T-helper 1 cell treated with Interleukin-12 subunit alpha and Interleukin-12 subunit beta and Interleukin-4 antibody, amounts not matched to agents 30 μg/mL and 1 μg/mL, for 36 hours (primary cell): ENCODE measurements at regions not wholly inside any gene's neighbourhood (a gene's known extent, or its start where the extent isn't known, plus 50 kb on each side); places are given as distances from the start of the nearest gene placed in this dataset.
"Not testable (repeated sequence)": the region's sequence is repeated elsewhere in the genome, so short reads cannot be mapped to it uniquely, and the experiment has no call there.

Source experiments
- H3K27ac Mint-ChIP-seq: one replicate; pipeline ENCODE4 v1.8.0; 2021; ENCODE audit warnings: mild to moderate bottlenecking, mixed read lengths
- H3K27me3 Mint-ChIP-seq: one replicate; pipeline ENCODE4 v1.8.0; 2021; ENCODE audit warnings: low read depth, mixed read lengths
- H3K36me3 Mint-ChIP-seq: one replicate; pipeline ENCODE4 v1.8.0; 2021; ENCODE audit warnings: low read depth, mixed read lengths
- H3K4me1 Mint-ChIP-seq: one replicate; pipeline ENCODE4 v1.8.0; 2021; ENCODE audit warnings: low read depth, mixed read lengths
- H3K4me3 Mint-ChIP-seq: one replicate; pipeline ENCODE4 v1.8.0; 2021; ENCODE audit warnings: mild to moderate bottlenecking, moderate library complexity, mixed read lengths
- H3K9me3 Mint-ChIP-seq: one replicate; pipeline ENCODE4 v1.8.0; 2021; ENCODE audit warnings: mixed read lengths

DNA sequence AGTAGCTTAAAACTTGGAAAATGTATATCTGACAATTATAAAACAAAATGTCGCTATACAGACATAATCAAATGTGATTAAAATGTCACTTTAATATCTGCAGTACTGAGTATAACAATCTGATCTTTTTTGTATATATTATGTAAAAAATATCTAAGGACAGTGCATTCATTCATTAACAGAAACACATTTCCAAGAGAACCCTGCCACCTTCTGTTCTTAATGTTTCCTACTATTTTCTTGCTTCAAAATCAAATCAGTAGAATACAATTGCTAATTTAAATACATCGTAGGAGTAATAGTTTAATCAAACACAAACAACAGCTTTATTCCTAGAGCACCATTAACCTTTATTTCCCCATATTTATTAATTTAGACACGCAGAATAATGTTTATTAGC, 142.6 kb upstream of the ST8SIA4 start:
- Mint-ChIP-seq H3K4me3 (no peak overlapping the region), H3K27me3 (no peaks in the 10 kb centered on the region), H3K4me1 (peaks cover 2% of the 10 kb centered on the region), H3K9me3 (no peaks in the 10 kb centered on the region), H3K27ac (no peak overlapping the region), H3K36me3 (no peaks in the 10 kb centered on the region)

- not testable (repeated sequence) for H3K4me3 Mint-ChIP-seq, H3K9me3 Mint-ChIP-seq, H3K27me3 Mint-ChIP-seq, H3K27ac Mint-ChIP-seq, H3K36me3 Mint-ChIP-seq, H3K4me1 Mint-ChIP-seq
Measured at GRCh38 chr5:101040002-101040401, 136.9 kb upstream of the ST8SIA4 start.

DNA sequence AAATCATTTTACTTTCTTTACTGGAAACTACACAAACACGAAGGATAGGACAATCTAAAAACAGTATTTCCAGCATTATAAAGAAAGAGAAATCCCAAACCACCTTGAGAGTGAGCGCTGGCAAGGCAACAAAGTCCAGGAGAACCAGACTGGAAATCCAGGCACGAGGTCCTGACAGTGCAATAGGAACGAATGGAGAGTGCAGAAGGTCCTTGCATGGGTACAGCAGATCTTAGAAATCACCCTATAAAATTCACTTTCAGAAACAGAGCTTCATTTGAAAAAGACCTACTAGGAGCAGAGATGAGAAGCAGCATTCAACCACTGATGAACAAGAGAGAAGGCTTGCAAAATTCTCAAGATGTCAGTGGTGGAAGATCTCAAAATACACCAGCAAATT, 133.7 kb upstream of the ST8SIA4 start:
- H3K36me3 Mint-ChIP-seq, result no peaks in the 10 kb centered on the region
- peaks cover 7% of the 10 kb centered on the region for H3K27me3 Mint-ChIP-seq
- no peaks in the 10 kb centered on the region for H3K4me1 Mint-ChIP-seq
- peaks cover 5% of the 10 kb centered on the region for H3K9me3 Mint-ChIP-seq
- no peak overlapping the region for H3K27ac Mint-ChIP-seq
- H3K4me3 Mint-ChIP-seq, result no peak overlapping the region

DNA sequence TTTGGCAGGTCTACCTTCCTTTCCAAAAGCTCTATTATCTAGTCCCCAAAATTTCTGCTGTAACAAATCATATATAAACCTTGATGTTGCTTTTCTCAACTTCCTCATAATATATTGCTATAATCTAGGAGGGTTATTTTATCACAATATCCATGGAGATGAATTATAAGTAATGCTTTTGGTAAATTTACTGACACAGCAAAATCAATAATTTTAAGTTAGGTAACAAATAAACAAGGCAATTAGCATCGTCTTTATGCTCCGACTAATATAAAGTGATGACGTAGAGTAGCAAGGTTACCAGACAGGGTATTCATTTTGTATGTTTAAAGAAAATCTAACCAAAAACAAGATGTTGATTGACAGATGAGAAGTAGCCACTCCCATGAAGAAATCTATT, 132.3 kb upstream of the ST8SIA4 start:
- no peak overlapping the region for H3K27ac Mint-ChIP-seq
- no peak overlapping the region for H3K4me3 Mint-ChIP-seq
- no peaks in the 10 kb centered on the region for H3K36me3 Mint-ChIP-seq
- H3K4me1 Mint-ChIP-seq, result no peaks in the 10 kb centered on the region
- peaks cover 7% of the 10 kb centered on the region for H3K27me3 Mint-ChIP-seq
- H3K9me3 Mint-ChIP-seq, result peaks cover 5% of the 10 kb centered on the region

DNA sequence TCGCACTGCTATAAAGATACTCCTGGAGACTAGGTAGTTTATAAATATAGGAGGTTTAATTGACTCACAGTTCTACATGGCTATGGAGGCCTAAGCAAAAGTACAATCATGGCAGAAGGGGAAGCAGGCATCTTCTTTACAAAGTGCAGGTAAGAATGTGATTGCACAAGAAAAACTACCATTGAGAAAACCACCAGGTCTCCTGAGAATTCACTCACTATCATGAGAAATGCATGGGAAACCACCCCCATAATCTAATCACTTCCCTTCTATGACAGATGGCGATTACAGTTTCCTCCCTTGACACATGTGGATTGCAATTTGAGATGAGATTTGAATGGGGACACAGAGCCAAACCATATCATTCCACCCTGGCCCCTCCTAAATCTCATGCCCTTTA, 121.2 kb upstream of the ST8SIA4 start:
- Mint-ChIP-seq H3K9me3 (peaks cover 3% of the 10 kb centered on the region), H3K4me3 (no peak overlapping the region), H3K27me3 (no peaks in the 10 kb centered on the region), H3K36me3 (no peaks in the 10 kb centered on the region), H3K27ac (no peak overlapping the region), H3K4me1 (no peaks in the 10 kb centered on the region)

- H3K4me3 Mint-ChIP-seq, result no peak overlapping the region
- no peaks in the 10 kb centered on the region for H3K4me1 Mint-ChIP-seq
- no peak overlapping the region for H3K27ac Mint-ChIP-seq
- peaks cover under 1% of the 10 kb centered on the region for H3K9me3 Mint-ChIP-seq
- H3K36me3 Mint-ChIP-seq, result no peaks in the 10 kb centered on the region
- H3K27me3 Mint-ChIP-seq, result no peaks in the 10 kb centered on the region
Measured at GRCh38 chr5:101018299-101018698, 115.2 kb upstream of the ST8SIA4 start.

- H3K4me1 Mint-ChIP-seq, result no peaks in the 10 kb centered on the region
- H3K9me3 Mint-ChIP-seq, result no peaks in the 10 kb centered on the region
- no peak overlapping the region for H3K27ac Mint-ChIP-seq
- peaks cover 5% of the 10 kb centered on the region for H3K27me3 Mint-ChIP-seq
- no peaks in the 10 kb centered on the region for H3K36me3 Mint-ChIP-seq
- H3K4me3 Mint-ChIP-seq, result no peak overlapping the region
Measured at GRCh38 chr5:101012880-101013279, 109.8 kb upstream of the ST8SIA4 start.

DNA sequence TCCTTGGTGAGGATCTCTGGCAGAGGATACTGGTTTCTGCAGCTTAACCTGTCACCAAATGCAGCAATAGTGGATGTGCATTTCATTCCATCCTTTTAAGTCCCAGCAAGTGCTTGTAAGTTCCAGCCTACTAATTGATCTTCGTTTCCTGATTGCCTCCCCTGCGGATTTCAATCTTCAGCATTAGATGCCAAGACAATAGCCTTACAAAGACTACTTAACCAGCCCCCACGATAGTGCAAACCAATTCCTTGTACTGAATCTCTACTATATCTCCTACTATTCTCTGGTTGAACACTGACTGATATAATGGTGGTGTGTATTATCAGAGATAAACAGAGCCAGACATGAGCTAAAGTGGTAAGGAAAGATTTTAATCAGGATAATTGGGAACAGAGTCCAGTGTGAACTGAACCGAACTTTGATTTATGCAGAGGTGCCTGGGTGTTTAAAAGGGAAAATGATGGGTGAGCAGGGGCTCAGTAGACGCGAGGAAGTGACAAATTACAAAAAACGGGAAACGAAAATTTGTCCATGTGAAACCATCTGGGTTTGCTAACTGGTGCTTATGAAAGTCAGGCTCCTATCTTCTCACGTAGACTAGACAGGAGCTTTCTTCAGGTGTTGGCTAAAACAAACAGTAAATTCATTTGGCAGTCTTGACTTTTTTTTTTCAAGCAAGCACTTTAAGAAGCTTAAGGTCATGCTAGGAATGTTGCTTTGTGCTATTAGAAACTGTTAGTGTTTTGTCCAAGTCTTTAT, 106.9 kb upstream of the ST8SIA4 start:
- H3K27ac Mint-ChIP-seq, result no peak overlapping the region
- no peaks in the 10 kb centered on the region for H3K36me3 Mint-ChIP-seq
- no peak overlapping the region for H3K4me3 Mint-ChIP-seq
- peaks cover 5% of the 10 kb centered on the region for H3K27me3 Mint-ChIP-seq
- H3K4me1 Mint-ChIP-seq, result no peaks in the 10 kb centered on the region
- H3K9me3 Mint-ChIP-seq, result peaks cover 8% of the 10 kb centered on the region

GRCh38 chr5:100992354-100992753, 89.3 kb upstream of the ST8SIA4 start:
- no peak overlapping the region for H3K4me3 Mint-ChIP-seq
- H3K4me1 Mint-ChIP-seq, result no peaks in the 10 kb centered on the region
- H3K9me3 Mint-ChIP-seq, result no peaks in the 10 kb centered on the region
- no peaks in the 10 kb centered on the region for H3K36me3 Mint-ChIP-seq
- H3K27ac Mint-ChIP-seq, result no peak overlapping the region
- H3K27me3 Mint-ChIP-seq, result peaks cover 8% of the 10 kb centered on the region

GRCh38 chr5:100983601-100984000, 80.5 kb upstream of the ST8SIA4 start:
- H3K4me1 Mint-ChIP-seq, H3K9me3 Mint-ChIP-seq: not testable (repeated sequence)

GRCh38 chr5:100974082-100974481, 71.0 kb upstream of the ST8SIA4 start:
- Mint-ChIP-seq H3K4me1 (no peaks in the 10 kb centered on the region), H3K9me3 (no peaks in the 10 kb centered on the region), H3K4me3 (no peak overlapping the region), H3K36me3 (no peaks in the 10 kb centered on the region), H3K27me3 (peaks cover 18% of the 10 kb centered on the region), H3K27ac (no peak overlapping the region)

More at GRCh38 chr5:100983601-100984000, 80.5 kb upstream of the ST8SIA4 start:
- H3K36me3 Mint-ChIP-seq, H3K27me3 Mint-ChIP-seq, H3K27ac Mint-ChIP-seq, H3K4me3 Mint-ChIP-seq: not testable (repeated sequence)

DNA sequence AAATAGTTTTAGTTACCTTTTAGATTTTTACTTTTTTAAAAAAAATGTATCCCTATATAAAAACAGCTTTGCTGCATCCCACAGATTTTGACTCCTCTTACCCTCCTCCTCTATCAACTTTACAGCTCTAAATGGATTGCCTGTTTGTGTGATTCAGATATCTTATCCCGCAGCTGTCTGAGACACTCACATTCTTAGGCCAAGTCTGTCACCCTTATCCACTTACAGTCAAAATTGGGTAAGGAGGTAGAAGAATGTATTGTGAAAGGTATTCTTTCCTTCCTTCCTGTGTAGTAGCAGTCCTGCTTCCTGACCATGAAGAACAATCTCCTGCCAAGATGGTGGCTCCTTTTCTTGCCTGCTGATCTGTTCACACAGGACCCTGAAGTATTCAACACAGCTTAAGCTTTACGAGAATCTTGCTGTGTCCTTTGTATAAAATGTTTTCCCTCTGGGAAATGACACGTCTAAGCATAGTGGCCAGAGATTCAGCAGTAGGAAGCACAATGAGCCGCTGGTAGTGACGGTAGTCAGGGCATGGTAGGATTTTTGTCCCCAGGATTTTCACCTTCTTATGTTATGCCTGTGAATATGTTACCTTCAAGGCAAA, 67.7 kb upstream of the ST8SIA4 start:
- no peaks in the 10 kb centered on the region for H3K9me3 Mint-ChIP-seq
- no peak overlapping the region for H3K27ac Mint-ChIP-seq
- no peak overlapping the region for H3K4me3 Mint-ChIP-seq
- H3K27me3 Mint-ChIP-seq, result peaks cover 18% of the 10 kb centered on the region
- H3K4me1 Mint-ChIP-seq, result no peaks in the 10 kb centered on the region
- H3K36me3 Mint-ChIP-seq, result no peaks in the 10 kb centered on the region

GRCh38 chr5:100965291-100965690, 62.2 kb upstream of the ST8SIA4 start:
- Mint-ChIP-seq H3K27ac (no peak overlapping the region), H3K9me3 (no peaks in the 10 kb centered on the region), H3K36me3 (no peaks in the 10 kb centered on the region), H3K4me3 (no peak overlapping the region), H3K27me3 (no peaks in the 10 kb centered on the region), H3K4me1 (no peaks in the 10 kb centered on the region)
